GM12878 (cell line): ENCODE measurements at regions not wholly inside any gene's neighbourhood (a gene's known extent, or its start where the extent isn't known, plus 50 kb on each side); places are given as distances from the start of the nearest gene placed in this dataset.

ENCODE experiments used
- CBFB ChIP-seq: IDR thresholded peaks from 2 replicates; pipeline ENCODE4 v1.6.1; 2016; ENCODE audit warnings: antibody characterized with exemption, low read depth
- CTCF ChIP-seq, 3 experiments: IDR thresholded peaks in 2 of 3; conservative IDR thresholded peaks in 1 of 3; 2 replicates each; pipeline ENCODE4 v1.5.1; 2011; ENCODE audit warnings: low read depth in 3 of 3, low read length in 3 of 3, mild to moderate bottlenecking in 3 of 3, control low read depth in 2 of 3, moderate library complexity in 2 of 3, inconsistent platforms in 1 of 3, mixed read lengths in 1 of 3; ENCODE audit not compliant: control insufficient read depth in 2 of 3, insufficient read depth in 1 of 3; ENCODE audit errors: extremely low read depth in 1 of 3
- E2F4 ChIP-seq: IDR thresholded peaks from 2 replicates; pipeline ENCODE4 v1.6.1; 2012; ENCODE audit warnings: low read depth, low read length, improper control_type of control experiment
- EP300 ChIP-seq, 2 experiments: fragments of 150-350 bp in 1 of 2; IDR thresholded peaks; 2 replicates each; pipeline ENCODE4 v1.6.1; 2011 to 2012; ENCODE audit warnings: low read depth in 2 of 2, low read length in 2 of 2, borderline replicate concordance in 1 of 2, improper control_type of control experiment in 1 of 2, inconsistent platforms in 1 of 2; ENCODE audit not compliant: control insufficient read depth in 1 of 2
- ESRRA ChIP-seq: IDR thresholded peaks from 2 replicates; pipeline ENCODE4 v1.6.1; 2012; ENCODE audit warnings: mild to moderate bottlenecking, low read length, improper control_type of control experiment
- EZH2 ChIP-seq: IDR thresholded peaks from 2 replicates; pipeline ENCODE4 v1.6.1; 2012; ENCODE audit warnings: low read depth, mild to moderate bottlenecking, control low read depth, inconsistent platforms, low read length, borderline replicate concordance; ENCODE audit not compliant: control insufficient read depth
- FOXK2 ChIP-seq: fragments of 450-650 bp; IDR thresholded peaks from 2 replicates; pipeline ENCODE4 v1.6.1; 2017; ENCODE audit warnings: mild to moderate bottlenecking, moderate library complexity
- FOXM1 ChIP-seq: IDR thresholded peaks from 2 replicates; pipeline ENCODE4 v1.6.1; 2012; ENCODE audit warnings: low read depth, mild to moderate bottlenecking, inconsistent platforms, low read length, moderate library complexity
- NR2C1 ChIP-seq: fragments of 450-650 bp; IDR thresholded peaks from 2 replicates; pipeline ENCODE4 v1.6.1; 2017; ENCODE audit warnings: antibody characterized with exemption, mild to moderate bottlenecking, moderate library complexity
- NR2C2 ChIP-seq: IDR thresholded peaks from 2 replicates; pipeline ENCODE4 v1.6.1; 2011; ENCODE audit warnings: borderline replicate concordance, low read depth; ENCODE audit not compliant: control insufficient read depth, insufficient read length
- PML ChIP-seq: IDR thresholded peaks from 2 replicates; pipeline ENCODE4 v1.6.1; 2012; ENCODE audit warnings: low read length, inconsistent platforms
- POLR2A ChIP-seq: IDR thresholded peaks from 2 replicates; pipeline ENCODE4 v1.6.1; 2011; ENCODE audit warnings: low read depth, mild to moderate bottlenecking, low read length
- SUZ12 ChIP-seq: fragments of 200-600 bp; sonication (generic); IDR thresholded peaks from one replicate; pipeline ENCODE4 v1.6.1; 2018; ENCODE audit warnings: antibody characterized with exemption, mild to moderate bottlenecking; ENCODE audit not compliant: unreplicated experiment

- TF ChIP-seq CTCF (IDR thresholded peaks at IDR 0.05 in 2 of 3, conservative IDR thresholded peaks at IDR 0.05 in 1 of 3; ENCODE audit: control insufficient read depth in 2 of 3, extremely low read depth in 1 of 3, insufficient read depth in 1 of 3, low read depth in 3 of 3, low read length in 3 of 3) (no peak), E2F4 (no peak), PML (no peak), EP300 (IDR thresholded peaks at IDR 0.05; ENCODE audit: borderline replicate concordance in 1 of 2, control insufficient read depth in 1 of 2, low read depth in 2 of 2, low read length in 2 of 2) (no peak), EZH2 (no peak), FOXM1 (no peak), CBFB (no peak), NR2C1 (no peak), SUZ12 (no peak), POLR2A (no peak), NR2C2 (no peak), FOXK2 (no peak), ESRRA (no peak)
Measured at GRCh38 chr14:80109055-80109454, 102.2 kb downstream of the DIO2 start.
